ENCODE measurements at regions not wholly inside any gene's neighbourhood (a gene's known extent, or its start where the extent isn't known, plus 50 kb on each side); places are given as distances from the start of the nearest gene placed in this dataset.

DNA sequence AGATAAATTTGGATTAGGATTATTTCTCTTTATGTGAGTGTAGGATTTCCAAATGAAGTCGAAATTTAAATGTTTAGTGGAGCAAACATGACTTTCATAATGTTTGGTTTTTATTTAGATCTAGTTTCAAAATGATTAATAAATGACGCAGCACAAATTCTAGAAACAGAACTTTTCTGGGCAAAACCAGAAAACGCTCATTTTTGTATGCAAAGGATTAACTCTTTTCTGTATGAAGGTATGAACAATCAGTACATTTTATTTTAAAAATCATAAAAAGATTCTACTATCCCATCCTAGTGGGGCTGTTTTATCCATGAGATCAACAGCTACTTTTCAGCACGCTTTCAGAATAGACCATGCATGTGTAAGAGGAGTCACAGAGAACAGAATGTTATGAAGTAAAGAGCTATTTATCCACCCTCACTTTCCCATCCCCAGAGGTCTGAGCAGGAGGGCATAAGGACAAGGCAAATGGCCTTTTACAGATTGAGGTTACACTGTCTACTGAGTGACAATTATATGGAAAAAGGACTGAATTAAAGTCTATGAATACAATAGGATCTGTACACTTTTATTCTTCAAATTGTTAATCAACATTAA is 270.8 kb downstream of the ZEB2 start:
- H3K9me3 ChIP-seq = peaks cover 0 to 15% of the 10 kb centered on the region in 2 donors

DNA sequence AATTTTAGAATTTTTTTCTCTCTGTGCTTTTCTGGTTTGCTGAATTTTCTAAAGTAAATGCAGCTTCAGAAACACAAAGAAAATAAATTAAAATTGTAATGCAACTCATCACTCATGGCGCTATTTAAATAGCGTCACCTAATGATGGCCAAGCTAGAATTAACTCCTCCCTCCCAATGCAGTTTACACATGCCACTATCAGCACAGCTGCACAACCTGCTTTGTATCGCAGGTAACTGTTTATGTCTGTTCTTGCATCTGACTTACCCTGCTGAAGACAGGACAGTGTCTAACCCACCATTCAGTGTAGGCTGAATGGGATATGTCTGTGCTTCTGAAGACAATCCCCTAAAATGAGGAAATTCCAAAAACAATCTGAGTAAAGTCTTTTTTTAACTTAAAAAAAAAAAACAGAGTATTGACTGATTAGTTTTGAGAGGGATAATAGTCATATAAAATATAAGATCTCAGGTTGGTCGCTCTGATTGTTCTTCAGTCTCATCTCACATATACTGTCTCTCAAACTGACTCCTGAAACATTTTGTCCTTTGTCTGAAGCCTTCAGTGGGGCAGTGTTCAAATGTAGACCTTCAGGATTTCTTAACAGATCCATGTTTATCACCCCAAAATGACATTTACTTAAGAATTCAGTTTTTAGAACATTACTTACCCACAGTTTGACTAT is 271.4 kb downstream of the ZEB2 start:
- H3K27me3 ChIP-seq = no peaks in the 10 kb centered on the region
- no peak for DNase-seq (ENCODE audit: low spot score)
- TF ChIP-seq, protein P1, sequence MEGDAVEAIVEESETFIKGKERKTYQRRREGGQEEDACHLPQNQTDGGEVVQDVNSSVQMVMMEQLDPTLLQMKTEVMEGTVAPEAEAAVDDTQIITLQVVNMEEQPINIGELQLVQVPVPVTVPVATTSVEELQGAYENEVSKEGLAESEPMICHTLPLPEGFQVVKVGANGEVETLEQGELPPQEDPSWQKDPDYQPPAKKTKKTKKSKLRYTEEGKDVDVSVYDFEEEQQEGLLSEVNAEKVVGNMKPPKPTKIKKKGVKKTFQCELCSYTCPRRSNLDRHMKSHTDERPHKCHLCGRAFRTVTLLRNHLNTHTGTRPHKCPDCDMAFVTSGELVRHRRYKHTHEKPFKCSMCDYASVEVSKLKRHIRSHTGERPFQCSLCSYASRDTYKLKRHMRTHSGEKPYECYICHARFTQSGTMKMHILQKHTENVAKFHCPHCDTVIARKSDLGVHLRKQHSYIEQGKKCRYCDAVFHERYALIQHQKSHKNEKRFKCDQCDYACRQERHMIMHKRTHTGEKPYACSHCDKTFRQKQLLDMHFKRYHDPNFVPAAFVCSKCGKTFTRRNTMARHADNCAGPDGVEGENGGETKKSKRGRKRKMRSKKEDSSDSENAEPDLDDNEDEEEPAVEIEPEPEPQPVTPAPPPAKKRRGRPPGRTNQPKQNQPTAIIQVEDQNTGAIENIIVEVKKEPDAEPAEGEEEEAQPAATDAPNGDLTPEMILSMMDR (IDR thresholded peaks at IDR 0.05) = no peak
- no peak overlapping the region for H3K4me3 ChIP-seq
- no peaks in the 10 kb centered on the region for H3K36me3 ChIP-seq
- H3K9me3 ChIP-seq = peaks cover 0 to 8% of the 10 kb centered on the region in 2 donors
- no peaks in the 10 kb centered on the region for H3K4me1 ChIP-seq
- no peak overlapping the region for H3K27ac ChIP-seq

More for the DNA sequence above, 270.8 kb downstream of the ZEB2 start:
- no peak overlapping the region for H3K4me3 ChIP-seq
- H3K27me3 ChIP-seq = no peaks in the 10 kb centered on the region
- TF ChIP-seq, protein P1 (IDR thresholded peaks at IDR 0.05) = no peak
- H3K36me3 ChIP-seq = no peaks in the 10 kb centered on the region
- H3K27ac ChIP-seq = no peak overlapping the region
- no peaks in the 10 kb centered on the region for H3K4me1 ChIP-seq
- no peak for DNase-seq (ENCODE audit: low spot score)

DNA sequence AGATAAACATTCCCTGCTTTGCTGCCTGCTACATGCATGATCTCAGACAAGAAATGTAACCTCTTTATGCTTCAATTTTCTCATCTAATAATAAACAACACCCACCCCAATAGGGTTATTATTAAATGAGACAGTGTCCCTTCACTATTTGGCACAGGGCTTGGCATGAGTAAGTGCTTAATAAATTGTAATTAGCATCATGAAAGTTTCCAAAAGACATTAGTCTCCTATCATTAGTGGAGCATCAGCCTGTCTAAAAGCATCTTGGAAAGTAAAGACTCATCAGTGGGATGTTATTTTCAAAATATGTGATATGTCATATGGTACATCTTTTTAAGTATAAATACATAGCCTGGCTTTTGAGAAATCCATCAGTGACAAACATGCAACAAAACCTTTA is 275.0 kb downstream of the ZEB2 start:
- Histone ChIP-seq H3K36me3 (no peaks in the 10 kb centered on the region), H3K27me3 (no peaks in the 10 kb centered on the region), H3K9me3 (no peaks in the 10 kb centered on the region), H3K4me1 (no peaks in the 10 kb centered on the region), H3K4me3 (no peak overlapping the region), H3K27ac (no peak overlapping the region)
- TF ChIP-seq, protein P1 (IDR thresholded peaks at IDR 0.05) = no peak
- DNase-seq (ENCODE audit: low spot score) = no peak

DNA sequence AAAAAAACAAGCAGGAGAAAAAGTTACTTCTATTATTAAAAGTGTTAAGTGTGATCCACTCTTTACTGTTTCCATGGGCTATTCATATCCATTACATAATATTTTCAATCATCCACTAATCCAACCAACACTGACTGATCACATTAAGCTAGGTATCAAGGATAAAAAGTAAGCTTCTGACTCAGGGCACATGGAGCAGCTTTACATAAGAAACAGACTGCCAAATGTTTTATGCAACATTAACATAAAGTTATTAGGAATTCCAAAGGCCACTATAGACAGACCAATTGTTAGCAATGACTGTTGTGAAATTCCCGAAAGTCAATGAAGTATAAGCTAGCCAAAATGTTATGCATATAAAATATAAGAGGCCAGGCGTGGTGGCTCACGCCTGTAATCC is 277.6 kb downstream of the ZEB2 start:
- no peak for DNase-seq (ENCODE audit: low spot score)
- TF ChIP-seq, protein P1 (IDR thresholded peaks at IDR 0.05) = no peak
- no peaks in the 10 kb centered on the region for H3K36me3 ChIP-seq
- no peaks in the 10 kb centered on the region for H3K9me3 ChIP-seq
- H3K4me3 ChIP-seq = no peak overlapping the region
- no peak overlapping the region for H3K27ac ChIP-seq
- peaks cover 0 to 15% of the 10 kb centered on the region in 2 donors for H3K4me1 ChIP-seq
- no peaks in the 10 kb centered on the region for H3K27me3 ChIP-seq

DNA sequence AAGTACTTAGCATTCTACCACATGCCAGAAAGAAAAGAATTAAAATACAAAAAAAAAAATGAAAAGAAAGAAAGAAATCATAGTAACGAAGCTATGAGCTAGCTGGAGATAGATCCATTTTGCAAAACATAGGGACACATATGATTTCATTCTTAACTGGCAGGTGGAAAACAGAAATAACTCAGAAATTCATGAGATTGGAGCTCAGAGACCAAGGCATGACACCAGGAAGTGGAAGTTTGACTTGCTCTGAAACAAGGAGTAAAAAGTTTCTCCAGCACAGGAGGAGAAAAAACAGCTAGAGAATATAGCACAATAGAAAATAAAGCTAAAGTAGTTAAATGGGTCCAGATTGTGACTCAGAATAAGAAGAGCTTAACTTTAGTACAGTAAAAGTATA is 278.1 kb downstream of the ZEB2 start:
- TF ChIP-seq, protein P1 (IDR thresholded peaks at IDR 0.05) = no peak
- Histone ChIP-seq H3K27me3 (no peaks in the 10 kb centered on the region), H3K4me1 (peaks cover 0 to 15% of the 10 kb centered on the region in 2 donors), H3K4me3 (no peak overlapping the region), H3K27ac (no peak overlapping the region), H3K36me3 (no peaks in the 10 kb centered on the region), H3K9me3 (no peaks in the 10 kb centered on the region)
- no peak for DNase-seq (ENCODE audit: low spot score)
